Fibroblast of mammary gland (primary cell): ENCODE measurements at regions not wholly inside any gene's neighbourhood (a gene's known extent, or its start where the extent isn't known, plus 50 kb on each side); places are given as distances from the start of the nearest gene placed in this dataset.
A peak's percentile ranks its signal among the peaks of the same experiment; 100 is the strongest.

ENCODE experiments used
- DNase-seq: peaks from one replicate; pipeline ENCODE4 v3.0.0-alpha.2; 2010; ENCODE audit warnings: low read depth
- H3K4me3 ChIP-seq: 2 replicates; pipeline ENCODE4 v1.5.1; 2011; ENCODE audit warnings: low read depth, mild to moderate bottlenecking, low read length, moderate library complexity; ENCODE audit not compliant: control insufficient read depth
- TF ChIP-seq, protein P1 (sequence below): conservative IDR thresholded peaks from 2 replicates; pipeline ENCODE4 v1.5.1; 2011; ENCODE audit warnings: low read depth, low read length, inconsistent platforms; ENCODE audit not compliant: control insufficient read depth, insufficient read depth

DNA sequence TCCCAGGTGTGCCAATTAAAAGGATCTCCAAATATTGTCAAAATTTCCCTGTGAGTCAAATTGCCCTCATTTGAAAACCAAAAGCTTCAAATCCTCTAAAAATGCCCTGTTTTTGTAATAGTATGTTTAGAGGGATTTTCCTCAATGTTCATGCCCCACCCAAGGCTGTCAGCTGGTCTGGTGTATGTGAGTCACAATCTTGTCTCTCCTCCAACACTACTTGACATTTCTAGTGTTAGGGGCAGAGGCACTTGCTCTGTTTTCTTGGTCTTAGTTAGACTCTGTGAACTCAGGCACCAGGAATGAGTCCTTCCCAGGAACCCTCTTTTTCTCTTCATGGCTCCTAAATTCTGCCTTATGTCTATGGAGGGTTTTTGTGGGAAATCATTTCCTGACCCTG, 634.8 kb downstream of the KCNJ2 start:
- no peak overlapping the region for H3K4me3 ChIP-seq
- DNase-seq = peak; percentile 32
- TF ChIP-seq, protein P1, sequence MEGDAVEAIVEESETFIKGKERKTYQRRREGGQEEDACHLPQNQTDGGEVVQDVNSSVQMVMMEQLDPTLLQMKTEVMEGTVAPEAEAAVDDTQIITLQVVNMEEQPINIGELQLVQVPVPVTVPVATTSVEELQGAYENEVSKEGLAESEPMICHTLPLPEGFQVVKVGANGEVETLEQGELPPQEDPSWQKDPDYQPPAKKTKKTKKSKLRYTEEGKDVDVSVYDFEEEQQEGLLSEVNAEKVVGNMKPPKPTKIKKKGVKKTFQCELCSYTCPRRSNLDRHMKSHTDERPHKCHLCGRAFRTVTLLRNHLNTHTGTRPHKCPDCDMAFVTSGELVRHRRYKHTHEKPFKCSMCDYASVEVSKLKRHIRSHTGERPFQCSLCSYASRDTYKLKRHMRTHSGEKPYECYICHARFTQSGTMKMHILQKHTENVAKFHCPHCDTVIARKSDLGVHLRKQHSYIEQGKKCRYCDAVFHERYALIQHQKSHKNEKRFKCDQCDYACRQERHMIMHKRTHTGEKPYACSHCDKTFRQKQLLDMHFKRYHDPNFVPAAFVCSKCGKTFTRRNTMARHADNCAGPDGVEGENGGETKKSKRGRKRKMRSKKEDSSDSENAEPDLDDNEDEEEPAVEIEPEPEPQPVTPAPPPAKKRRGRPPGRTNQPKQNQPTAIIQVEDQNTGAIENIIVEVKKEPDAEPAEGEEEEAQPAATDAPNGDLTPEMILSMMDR = no peak

DNA sequence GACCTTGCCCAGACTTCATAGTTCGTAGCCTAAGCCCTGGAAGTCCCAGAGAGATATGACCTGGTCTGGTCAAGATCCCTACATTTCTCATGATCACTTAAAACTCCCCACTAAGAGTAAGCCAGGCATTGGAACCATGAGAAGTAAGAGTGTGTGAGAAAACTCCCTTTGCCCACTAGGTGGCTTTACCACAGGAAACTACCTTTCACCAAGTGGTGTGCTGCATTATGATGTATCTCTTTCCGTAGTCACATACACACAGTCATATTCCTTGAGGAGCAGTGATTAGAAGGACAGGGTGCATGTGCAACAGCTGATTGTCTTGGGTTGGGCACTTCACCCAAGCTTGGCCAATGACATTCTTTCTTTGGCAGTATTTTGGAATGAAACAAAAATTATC, 639.3 kb downstream of the KCNJ2 start:
- H3K4me3 ChIP-seq = no peak overlapping the region
- TF ChIP-seq, protein P1 = peak; percentile 29
- no peak for DNase-seq

DNA sequence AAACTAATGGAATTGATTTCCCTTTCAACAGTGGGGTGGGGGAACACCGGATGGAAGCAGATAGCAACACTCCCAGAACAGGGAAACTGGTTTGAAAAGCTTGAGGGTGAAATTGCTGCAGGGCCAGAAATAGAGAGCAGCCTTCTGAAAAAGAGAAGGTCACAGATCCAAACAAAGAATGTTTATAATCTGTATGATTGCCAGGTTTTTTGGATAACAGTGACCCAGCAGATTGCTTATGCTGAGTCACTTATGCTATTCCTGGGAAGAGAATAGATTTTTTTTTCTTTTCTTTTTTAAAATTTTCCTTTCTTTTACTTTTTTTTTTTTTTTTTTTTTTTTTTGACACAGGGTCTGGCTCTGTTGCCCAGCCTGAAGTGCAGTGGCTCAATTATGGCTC, 641.3 kb downstream of the KCNJ2 start:
- no peak for DNase-seq
- H3K4me3 ChIP-seq = no peak overlapping the region
- TF ChIP-seq, protein P1 = no peak

DNA sequence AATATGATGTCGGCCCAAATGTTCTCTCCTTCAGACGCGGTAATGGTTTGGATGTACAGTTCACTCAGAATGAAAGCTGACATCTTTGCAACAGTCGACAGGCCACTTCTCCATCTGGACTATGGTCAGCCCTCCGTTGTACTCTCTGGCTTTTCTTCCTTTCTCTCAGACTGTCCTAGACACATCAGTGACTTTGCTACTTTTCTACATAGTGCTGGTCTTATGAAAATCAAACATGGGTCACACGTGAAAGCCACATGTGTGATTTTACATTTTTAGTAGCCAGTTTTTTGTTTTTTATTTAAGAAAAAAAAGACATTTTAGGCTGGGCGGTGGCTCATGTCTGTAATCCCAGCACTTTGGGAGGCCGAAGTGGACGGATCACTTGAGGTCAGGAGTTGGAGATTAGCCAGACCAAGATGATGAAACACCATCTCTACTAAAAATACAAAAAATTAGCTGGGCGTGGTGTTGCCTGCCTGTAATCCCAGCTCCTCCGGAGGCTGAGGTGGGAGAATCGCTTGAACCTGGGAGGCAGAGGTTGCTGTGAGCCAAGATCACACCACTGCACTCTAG, 644.1 kb downstream of the KCNJ2 start:
- DNase-seq = peak; percentile 65
- H3K4me3 ChIP-seq = no peak overlapping the region
- TF ChIP-seq, protein P1 = no peak

DNA sequence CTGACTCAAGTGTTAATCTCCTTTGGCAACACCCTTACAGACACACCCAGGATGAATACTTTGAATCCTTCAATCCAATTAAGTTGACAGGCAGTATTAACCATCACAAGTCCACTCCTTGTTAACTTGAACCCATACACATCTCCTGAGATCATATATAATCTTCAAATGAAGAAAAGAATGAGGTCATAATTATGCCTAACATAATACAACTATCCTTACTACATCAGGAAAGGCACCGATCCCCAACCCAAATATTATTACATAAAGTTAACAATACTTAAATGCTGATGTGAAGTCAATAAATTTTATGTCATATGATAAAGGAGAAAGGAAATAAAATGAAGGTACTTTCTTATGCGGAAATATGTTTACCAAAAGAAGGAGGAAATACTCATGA, 649.9 kb downstream of the KCNJ2 start:
- TF ChIP-seq, protein P1 = no peak
- H3K4me3 ChIP-seq = no peak overlapping the region
- no peak for DNase-seq

DNA sequence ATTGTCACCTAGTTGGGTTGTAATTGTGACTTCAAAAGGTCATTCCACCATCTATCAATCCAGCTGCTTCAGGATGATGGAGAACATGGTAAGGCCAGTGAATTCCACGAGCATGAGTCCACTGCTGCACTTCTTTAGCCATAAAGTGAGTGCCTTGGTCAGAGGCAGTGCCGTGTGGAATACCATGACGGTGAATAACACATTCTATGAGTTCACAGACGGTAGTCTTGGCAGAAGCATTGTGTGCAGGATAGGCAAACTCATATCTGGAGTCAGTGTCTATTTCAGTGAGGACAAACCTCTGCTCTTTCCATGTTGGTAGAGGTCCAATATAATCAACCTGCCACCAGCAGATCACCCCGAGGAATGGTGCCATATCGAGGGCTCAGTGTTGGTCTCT, 650.9 kb downstream of the KCNJ2 start:
- TF ChIP-seq, protein P1 = no peak
- no peak overlapping the region for H3K4me3 ChIP-seq
- DNase-seq = peak; percentile 42
